A673 (cell line): ENCODE measurements at regions not wholly inside any gene's neighbourhood (a gene's known extent, or its start where the extent isn't known, plus 50 kb on each side); places are given as distances from the start of the nearest gene placed in this dataset.

Experiments
- EZH2 ChIP-seq: fragments of 200-600 bp; sonication (generic); IDR thresholded peaks from 2 replicates; pipeline ENCODE4 v1.6.1; 2017; ENCODE audit warnings: borderline replicate concordance, low read depth, mild to moderate bottlenecking, mixed read lengths, antibody characterized with exemption, low read length; ENCODE audit not compliant: poor library complexity, severe bottlenecking
- TF ChIP-seq, protein P1 (sequence below): fragments of 300-800, 200-600 bp; sonication (generic); conservative IDR thresholded peaks from 2 replicates; pipeline ENCODE4 v1.5.1; 2017; ENCODE audit warnings: low read depth, mild to moderate bottlenecking, antibody characterized with exemption, low read length, moderate library complexity, mixed read lengths

DNA sequence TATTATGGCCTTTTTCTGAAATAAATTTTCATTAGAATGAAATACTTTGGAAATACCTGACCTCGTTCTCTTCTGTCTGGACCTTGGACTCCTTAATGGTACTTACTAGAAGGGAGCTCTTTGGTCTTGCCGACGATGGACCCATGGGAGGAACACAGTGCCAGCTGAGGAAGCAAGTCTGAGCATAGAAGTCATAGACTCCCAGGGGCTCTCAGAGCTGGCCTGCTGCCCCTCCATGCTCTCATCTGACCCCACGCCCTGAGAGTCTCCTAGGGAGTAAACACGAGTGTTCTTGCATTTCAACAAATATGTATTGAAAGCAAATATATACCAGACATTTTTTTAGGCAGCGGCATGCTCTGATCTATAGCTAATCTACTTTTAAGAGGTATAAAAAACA, 87.8 kb downstream of the PLEKHG1 start:
- no peak for TF ChIP-seq EZH2
- TF ChIP-seq, protein P1, sequence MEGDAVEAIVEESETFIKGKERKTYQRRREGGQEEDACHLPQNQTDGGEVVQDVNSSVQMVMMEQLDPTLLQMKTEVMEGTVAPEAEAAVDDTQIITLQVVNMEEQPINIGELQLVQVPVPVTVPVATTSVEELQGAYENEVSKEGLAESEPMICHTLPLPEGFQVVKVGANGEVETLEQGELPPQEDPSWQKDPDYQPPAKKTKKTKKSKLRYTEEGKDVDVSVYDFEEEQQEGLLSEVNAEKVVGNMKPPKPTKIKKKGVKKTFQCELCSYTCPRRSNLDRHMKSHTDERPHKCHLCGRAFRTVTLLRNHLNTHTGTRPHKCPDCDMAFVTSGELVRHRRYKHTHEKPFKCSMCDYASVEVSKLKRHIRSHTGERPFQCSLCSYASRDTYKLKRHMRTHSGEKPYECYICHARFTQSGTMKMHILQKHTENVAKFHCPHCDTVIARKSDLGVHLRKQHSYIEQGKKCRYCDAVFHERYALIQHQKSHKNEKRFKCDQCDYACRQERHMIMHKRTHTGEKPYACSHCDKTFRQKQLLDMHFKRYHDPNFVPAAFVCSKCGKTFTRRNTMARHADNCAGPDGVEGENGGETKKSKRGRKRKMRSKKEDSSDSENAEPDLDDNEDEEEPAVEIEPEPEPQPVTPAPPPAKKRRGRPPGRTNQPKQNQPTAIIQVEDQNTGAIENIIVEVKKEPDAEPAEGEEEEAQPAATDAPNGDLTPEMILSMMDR = no peak
